Ishikawa (cell line): ENCODE measurements at regions not wholly inside any gene's neighbourhood (a gene's known extent, or its start where the extent isn't known, plus 50 kb on each side); places are given as distances from the start of the nearest gene placed in this dataset.

ENCODE experiments used
- CEBPB ChIP-seq: IDR thresholded peaks from 2 replicates; pipeline ENCODE4 v1.6.1; 2012
- CREB1 ChIP-seq: IDR thresholded peaks from 2 replicates; pipeline ENCODE4 v1.6.1; 2012; ENCODE audit warnings: low read depth
- EGR1 ChIP-seq: IDR thresholded peaks from 2 replicates; pipeline ENCODE4 v1.6.1; 2012
- EP300 ChIP-seq: IDR thresholded peaks from 2 replicates; pipeline ENCODE4 v1.6.1; 2012; ENCODE audit warnings: borderline replicate concordance
- FOXM1 ChIP-seq: IDR thresholded peaks from 2 replicates; pipeline ENCODE4 v1.6.1; 2012; ENCODE audit warnings: low read depth, borderline replicate concordance
- NFIC ChIP-seq: IDR thresholded peaks from 2 replicates; pipeline ENCODE4 v1.6.1; 2012
- RAD21 ChIP-seq: IDR thresholded peaks from 2 replicates; pipeline ENCODE4 v1.6.1; 2012; ENCODE audit warnings: low read depth
- REST ChIP-seq: IDR thresholded peaks from 2 replicates; pipeline ENCODE4 v1.6.1; 2012; ENCODE audit warnings: low read depth, mild to moderate bottlenecking
- TAF1 ChIP-seq: IDR thresholded peaks from 2 replicates; pipeline ENCODE4 v1.6.1; 2012; ENCODE audit warnings: low read depth, mild to moderate bottlenecking
- TCF12 ChIP-seq: IDR thresholded peaks from 2 replicates; pipeline ENCODE4 v1.6.1; 2012; ENCODE audit warnings: low read depth
- TEAD4 ChIP-seq: IDR thresholded peaks from 2 replicates; pipeline ENCODE4 v1.6.1; 2012
- YY1 ChIP-seq: IDR thresholded peaks from 2 replicates; pipeline ENCODE4 v1.6.1; 2012; ENCODE audit warnings: low read depth
- ZBTB7A ChIP-seq: IDR thresholded peaks from 2 replicates; pipeline ENCODE4 v1.6.1; 2012; ENCODE audit warnings: low read depth
- TF ChIP-seq, protein P1 (sequence below): IDR thresholded peaks from 2 replicates; pipeline ENCODE4 v1.6.1; 2012
- TF ChIP-seq, protein P2 (sequence below): IDR thresholded peaks from 2 replicates; pipeline ENCODE4 v1.6.1; 2012

GRCh38 chr6:37097335-37097734 lies 72.6 kb upstream of the PIM1 start:
- no peak for TF ChIP-seq EP300
- TF ChIP-seq, protein P1, sequence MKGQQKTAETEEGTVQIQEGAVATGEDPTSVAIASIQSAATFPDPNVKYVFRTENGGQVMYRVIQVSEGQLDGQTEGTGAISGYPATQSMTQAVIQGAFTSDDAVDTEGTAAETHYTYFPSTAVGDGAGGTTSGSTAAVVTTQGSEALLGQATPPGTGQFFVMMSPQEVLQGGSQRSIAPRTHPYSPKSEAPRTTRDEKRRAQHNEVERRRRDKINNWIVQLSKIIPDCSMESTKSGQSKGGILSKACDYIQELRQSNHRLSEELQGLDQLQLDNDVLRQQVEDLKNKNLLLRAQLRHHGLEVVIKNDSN, result no peak
- TF ChIP-seq ZBTB7A, result no peak
- TF ChIP-seq FOXM1, result no peak
- no peak for TF ChIP-seq EGR1
- TF ChIP-seq CREB1, result no peak
- no peak for TF ChIP-seq TCF12

- TF ChIP-seq YY1 (no peak), FOXM1 (no peak), TCF12 (no peak), RAD21 (no peak), CREB1 (no peak), EP300 (no peak), CEBPB (no peak), EGR1 (no peak), REST (no peak)
Measured at GRCh38 chr6:37099442-37099841, 70.5 kb upstream of the PIM1 start.

DNA sequence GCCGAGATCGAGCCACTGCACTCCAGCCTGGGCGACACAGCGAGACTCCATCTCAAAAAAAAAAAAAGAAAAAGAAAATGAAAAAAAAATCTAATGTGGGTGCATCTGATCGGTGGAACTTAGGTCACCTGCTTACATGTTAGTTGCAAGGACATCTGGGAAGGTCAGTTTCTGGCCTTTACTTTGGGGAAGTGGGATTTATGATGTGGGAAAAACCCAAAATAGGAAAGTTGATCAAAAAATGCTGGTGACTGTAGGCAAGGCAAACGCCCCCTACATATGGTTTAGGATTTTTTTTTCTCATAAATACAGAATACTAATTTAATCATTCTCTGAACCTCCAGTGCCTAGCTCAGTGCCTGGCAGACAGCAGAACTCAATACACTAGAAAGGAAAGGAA lies 69.2 kb upstream of the PIM1 start:
- TF ChIP-seq ZBTB7A (no peak), EGR1 (no peak), TEAD4 (no peak), CEBPB (no peak), CREB1 (no peak), REST (no peak), FOXM1 (no peak), RAD21 (no peak), YY1 (no peak), TCF12 (no peak)
- TF ChIP-seq, protein P2, sequence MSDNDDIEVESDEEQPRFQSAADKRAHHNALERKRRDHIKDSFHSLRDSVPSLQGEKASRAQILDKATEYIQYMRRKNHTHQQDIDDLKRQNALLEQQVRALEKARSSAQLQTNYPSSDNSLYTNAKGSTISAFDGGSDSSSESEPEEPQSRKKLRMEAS, result no peak

GRCh38 chr6:37101991-37102298 lies 68.0 kb upstream of the PIM1 start:
- TF ChIP-seq YY1, result no peak
- TF ChIP-seq TAF1, result no peak
- TF ChIP-seq FOXM1, result no peak
- TF ChIP-seq TCF12, result no peak
- no peak for TF ChIP-seq REST
- no peak for TF ChIP-seq RAD21
- TF ChIP-seq NFIC, result no peak
- TF ChIP-seq, protein P2, result no peak
- TF ChIP-seq EP300, result no peak
- TF ChIP-seq, protein P1, result no peak
- no peak for TF ChIP-seq TEAD4
- no peak for TF ChIP-seq ZBTB7A
